ENCODE measurements at regions not wholly inside any gene's neighbourhood (a gene's known extent, or its start where the extent isn't known, plus 50 kb on each side); places are given as distances from the start of the nearest gene placed in this dataset.

DNA sequence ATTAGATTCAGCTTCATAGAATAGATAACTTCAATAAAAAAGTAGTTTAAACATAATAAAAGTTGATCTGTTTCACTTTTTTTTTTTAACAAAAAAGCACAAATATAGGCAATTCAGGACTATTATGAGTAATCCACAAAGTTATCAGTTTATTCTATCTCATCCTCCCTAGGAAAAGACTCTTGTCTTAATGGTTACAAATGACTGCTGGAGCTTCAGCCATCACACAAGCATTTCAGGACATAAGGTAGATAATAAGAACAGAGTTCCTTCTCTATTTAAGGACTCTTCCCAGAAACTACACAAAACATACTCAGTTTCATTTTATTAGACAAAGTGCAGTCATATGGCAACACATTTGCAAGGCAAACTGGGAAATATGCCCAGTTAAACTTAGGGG, 357.6 kb upstream of the SETBP1 start:
- Histone ChIP-seq H3K27me3 (ENCODE audit: low read length) (no peaks in the 10 kb centered on the region), H3K27ac (ENCODE audit: low read depth, low read length) (no peak overlapping the region), H3K9me2 (replicated peaks; ENCODE audit: insufficient read depth, low read length) (no peaks in the 10 kb centered on the region), H3F3A (ENCODE audit: insufficient read depth) (no peaks in the 10 kb centered on the region), H2AFZ (ENCODE audit: low read depth, low read length, severe bottlenecking) (no peak overlapping the region), H4K20me1 (ENCODE audit: low read depth, low read length) (no peaks in the 10 kb centered on the region), H3K9me3 (ENCODE audit: insufficient read depth, low read length) (no peaks in the 10 kb centered on the region), H3K4me2 (ENCODE audit: low read depth, low read length, poor library complexity, severe bottlenecking) (no peak overlapping the region), H3K9ac (ENCODE audit: low read length) (no peak overlapping the region), H3K36me3 (ENCODE audit: low read length) (no peaks in the 10 kb centered on the region), H3K4me3 (ENCODE audit: insufficient read depth, low read length, poor library complexity, severe bottlenecking) (no peak overlapping the region), H3K79me2 (ENCODE audit: insufficient read depth, low read length) (no peaks in the 10 kb centered on the region)
- TF ChIP-seq EZH2phosphoT487 (conservative IDR thresholded peaks at IDR 0.05; ENCODE audit: low read length), result no peak
- TF ChIP-seq, protein P1, sequence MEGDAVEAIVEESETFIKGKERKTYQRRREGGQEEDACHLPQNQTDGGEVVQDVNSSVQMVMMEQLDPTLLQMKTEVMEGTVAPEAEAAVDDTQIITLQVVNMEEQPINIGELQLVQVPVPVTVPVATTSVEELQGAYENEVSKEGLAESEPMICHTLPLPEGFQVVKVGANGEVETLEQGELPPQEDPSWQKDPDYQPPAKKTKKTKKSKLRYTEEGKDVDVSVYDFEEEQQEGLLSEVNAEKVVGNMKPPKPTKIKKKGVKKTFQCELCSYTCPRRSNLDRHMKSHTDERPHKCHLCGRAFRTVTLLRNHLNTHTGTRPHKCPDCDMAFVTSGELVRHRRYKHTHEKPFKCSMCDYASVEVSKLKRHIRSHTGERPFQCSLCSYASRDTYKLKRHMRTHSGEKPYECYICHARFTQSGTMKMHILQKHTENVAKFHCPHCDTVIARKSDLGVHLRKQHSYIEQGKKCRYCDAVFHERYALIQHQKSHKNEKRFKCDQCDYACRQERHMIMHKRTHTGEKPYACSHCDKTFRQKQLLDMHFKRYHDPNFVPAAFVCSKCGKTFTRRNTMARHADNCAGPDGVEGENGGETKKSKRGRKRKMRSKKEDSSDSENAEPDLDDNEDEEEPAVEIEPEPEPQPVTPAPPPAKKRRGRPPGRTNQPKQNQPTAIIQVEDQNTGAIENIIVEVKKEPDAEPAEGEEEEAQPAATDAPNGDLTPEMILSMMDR (IDR thresholded peaks at IDR 0.05; ENCODE audit: insufficient read depth, low read length, poor library complexity, severe bottlenecking), result no peak

DNA sequence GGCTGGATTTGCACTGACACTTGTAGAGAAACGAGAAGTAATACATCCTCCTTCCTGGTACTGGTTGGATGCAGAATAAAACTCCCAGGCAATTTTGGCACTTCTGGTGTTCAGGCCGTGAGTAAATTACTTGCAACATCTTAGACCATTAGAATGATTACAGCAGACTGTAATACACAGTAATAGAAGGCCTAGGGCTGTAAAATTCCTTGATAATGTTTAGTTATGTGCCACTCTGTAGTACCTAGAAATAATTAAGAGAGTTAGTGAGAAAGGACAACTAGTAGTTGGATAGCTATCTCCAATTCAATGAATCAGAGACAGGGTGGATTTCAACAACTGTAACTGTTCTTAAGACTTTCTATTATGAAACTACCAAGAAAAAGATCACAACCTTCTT, 356.3 kb upstream of the SETBP1 start:
- Histone ChIP-seq H2AFZ (ENCODE audit: low read depth, low read length, severe bottlenecking) (no peak overlapping the region), H3F3A (ENCODE audit: insufficient read depth) (no peaks in the 10 kb centered on the region), H3K27ac (ENCODE audit: low read depth, low read length) (no peak overlapping the region), H3K9me3 (ENCODE audit: insufficient read depth, low read length) (no peaks in the 10 kb centered on the region), H3K9ac (ENCODE audit: low read length) (no peak overlapping the region), H3K36me3 (ENCODE audit: low read length) (no peaks in the 10 kb centered on the region), H3K27me3 (ENCODE audit: low read length) (no peaks in the 10 kb centered on the region), H3K9me2 (replicated peaks; ENCODE audit: insufficient read depth, low read length) (no peaks in the 10 kb centered on the region), H3K4me3 (ENCODE audit: insufficient read depth, low read length, poor library complexity, severe bottlenecking) (no peak overlapping the region), H3K79me2 (ENCODE audit: insufficient read depth, low read length) (no peaks in the 10 kb centered on the region), H4K20me1 (ENCODE audit: low read depth, low read length) (no peaks in the 10 kb centered on the region), H3K4me2 (ENCODE audit: low read depth, low read length, poor library complexity, severe bottlenecking) (no peak overlapping the region)
- TF ChIP-seq, protein P1 (IDR thresholded peaks at IDR 0.05; ENCODE audit: insufficient read depth, low read length, poor library complexity, severe bottlenecking), result no peak
- TF ChIP-seq EZH2phosphoT487 (conservative IDR thresholded peaks at IDR 0.05; ENCODE audit: low read length), result no peak

DNA sequence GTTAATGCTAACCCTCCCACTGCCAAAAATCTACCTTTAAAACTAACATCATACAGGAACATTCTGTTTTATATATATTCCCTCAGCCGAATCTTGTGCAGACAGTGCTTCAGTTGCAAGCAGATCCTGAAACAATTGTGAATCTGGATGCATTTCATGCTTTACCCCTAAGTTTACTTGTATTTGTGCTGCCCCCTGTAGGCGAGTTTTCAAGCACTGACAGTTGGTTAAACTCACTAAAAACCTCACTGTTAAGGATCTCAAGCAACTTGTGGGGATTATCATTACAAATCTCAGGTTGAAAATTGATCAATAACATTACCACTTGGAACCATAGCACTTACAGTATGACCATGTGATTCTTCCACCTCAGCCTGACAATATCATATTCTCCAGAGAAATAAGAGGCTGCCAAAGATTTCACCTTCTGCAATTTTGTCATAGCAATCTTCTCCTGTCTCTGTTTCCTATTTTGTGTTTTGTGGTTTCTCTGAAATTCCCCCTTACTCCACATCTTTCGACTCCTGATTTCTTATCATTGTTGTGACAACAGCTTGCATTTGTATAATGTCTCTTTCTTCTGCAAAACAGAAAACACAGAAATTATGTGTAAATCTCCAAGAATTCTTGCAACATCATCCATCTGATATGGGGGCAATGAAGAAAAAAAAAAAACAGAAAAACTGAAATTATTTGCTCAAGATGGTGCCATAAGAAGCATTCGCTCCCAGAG, 354.6 kb upstream of the SETBP1 start:
- Histone ChIP-seq H3K9me2 (replicated peaks; ENCODE audit: insufficient read depth, low read length) (no peaks in the 10 kb centered on the region), H4K20me1 (ENCODE audit: low read depth, low read length) (no peaks in the 10 kb centered on the region), H3K4me2 (ENCODE audit: low read depth, low read length, poor library complexity, severe bottlenecking) (no peak overlapping the region), H3F3A (ENCODE audit: insufficient read depth) (no peaks in the 10 kb centered on the region), H3K36me3 (ENCODE audit: low read length) (no peaks in the 10 kb centered on the region), H3K9ac (ENCODE audit: low read length) (no peak overlapping the region), H2AFZ (ENCODE audit: low read depth, low read length, severe bottlenecking) (no peak overlapping the region), H3K79me2 (ENCODE audit: insufficient read depth, low read length) (no peaks in the 10 kb centered on the region), H3K4me3 (ENCODE audit: insufficient read depth, low read length, poor library complexity, severe bottlenecking) (no peak overlapping the region), H3K27ac (ENCODE audit: low read depth, low read length) (no peak overlapping the region), H3K9me3 (ENCODE audit: insufficient read depth, low read length) (no peaks in the 10 kb centered on the region), H3K27me3 (ENCODE audit: low read length) (no peaks in the 10 kb centered on the region)
- no peak for TF ChIP-seq EZH2phosphoT487 (conservative IDR thresholded peaks at IDR 0.05; ENCODE audit: low read length)
- TF ChIP-seq, protein P1 (IDR thresholded peaks at IDR 0.05; ENCODE audit: insufficient read depth, low read length, poor library complexity, severe bottlenecking), result peak; percentile 61

Measured in SU-DHL-6 (cell line).